ENCODE measurements at regions not wholly inside any gene's neighbourhood (a gene's known extent, or its start where the extent isn't known, plus 50 kb on each side); places are given as distances from the start of the nearest gene placed in this dataset.

GRCh38 chr4:113825272-113825671 lies 63.7 kb upstream of the CAMK2D start:
- no peak for DNase-seq
- H3K27me3 Mint-ChIP-seq (ENCODE audit: insufficient read depth, unreplicated experiment): peaks cover 15% of the 10 kb centered on the region
- no peaks in the 10 kb centered on the region for H3K4me1 Mint-ChIP-seq (ENCODE audit: low read depth, unreplicated experiment)
- POLR2A ChIA-PET: no interaction called here
- no TSS peak for BruUV-seq (replicated peaks)
- CTCF ChIA-PET: no interaction called here
- H3K9me3 Mint-ChIP-seq (ENCODE audit: unreplicated experiment): no peaks in the 10 kb centered on the region
- no peak overlapping the region for H3K4me3 ChIP-seq (ENCODE audit: low read depth, low read length)
- H3K36me3 ChIP-seq (ENCODE audit: control insufficient read depth, insufficient read depth, low read length): no peaks in the 10 kb centered on the region
- H3K9me3 ChIP-seq: no peaks in the 10 kb centered on the region
- no peak overlapping the region for H3K4me3 Mint-ChIP-seq (ENCODE audit: unreplicated experiment)
- H3K27ac Mint-ChIP-seq (ENCODE audit: unreplicated experiment): no peak overlapping the region
- no peaks in the 10 kb centered on the region for H3K27me3 ChIP-seq (replicated peaks; ENCODE audit: control insufficient read depth, insufficient read depth, low read length)
- H3K36me3 Mint-ChIP-seq (ENCODE audit: insufficient read depth, unreplicated experiment): no peaks in the 10 kb centered on the region
- H3K4me1 ChIP-seq: no peaks in the 10 kb centered on the region
- intact Hi-C loops (cut with micrococcal nuclease; ENCODE audit: unreplicated experiment): no loop called here
- TF ChIP-seq CTCF (IDR thresholded peaks at IDR 0.05; ENCODE audit: insufficient read depth in 1 of 2, low read depth in 1 of 2, low read length in 1 of 2, severe bottlenecking in 1 of 2, unreplicated experiment in 1 of 2): no peak

- H3K36me3 Mint-ChIP-seq (ENCODE audit: insufficient read depth, unreplicated experiment): no peaks in the 10 kb centered on the region
- no peaks in the 10 kb centered on the region for H3K4me1 ChIP-seq
- intact Hi-C loops (cut with micrococcal nuclease; ENCODE audit: unreplicated experiment): no loop called here
- no peaks in the 10 kb centered on the region for H3K9me3 Mint-ChIP-seq (ENCODE audit: unreplicated experiment)
- ChIA-PET CTCF (no interaction called here), POLR2A (no interaction called here)
- no peak for TF ChIP-seq CTCF (IDR thresholded peaks at IDR 0.05; ENCODE audit: insufficient read depth in 1 of 2, low read depth in 1 of 2, low read length in 1 of 2, severe bottlenecking in 1 of 2, unreplicated experiment in 1 of 2)
- DNase-seq: no peak
- H3K27me3 ChIP-seq (replicated peaks; ENCODE audit: control insufficient read depth, insufficient read depth, low read length): no peaks in the 10 kb centered on the region
- no peaks in the 10 kb centered on the region for H3K36me3 ChIP-seq (ENCODE audit: control insufficient read depth, insufficient read depth, low read length)
- H3K9me3 ChIP-seq: no peaks in the 10 kb centered on the region
- no peak overlapping the region for H3K27ac Mint-ChIP-seq (ENCODE audit: unreplicated experiment)
- H3K4me3 ChIP-seq (ENCODE audit: low read depth, low read length): no peak overlapping the region
- H3K4me3 Mint-ChIP-seq (ENCODE audit: unreplicated experiment): no peak overlapping the region
- peaks cover 13% of the 10 kb centered on the region for H3K27me3 Mint-ChIP-seq (ENCODE audit: insufficient read depth, unreplicated experiment)
- BruUV-seq (replicated peaks): no TSS peak
- H3K4me1 Mint-ChIP-seq (ENCODE audit: low read depth, unreplicated experiment): no peaks in the 10 kb centered on the region
Observed at GRCh38 chr4:113824396-113824795, 62.9 kb upstream of the CAMK2D start.

GRCh38 chr4:113823291-113823659 lies 61.7 kb upstream of the CAMK2D start:
- Histone ChIP-seq H3K27me3 (replicated peaks; ENCODE audit: control insufficient read depth, insufficient read depth, low read length) (no peaks in the 10 kb centered on the region), H3K4me3 (ENCODE audit: low read depth, low read length) (no peak overlapping the region), H3K36me3 (ENCODE audit: control insufficient read depth, insufficient read depth, low read length) (no peaks in the 10 kb centered on the region), H3K9me3 (no peaks in the 10 kb centered on the region), H3K4me1 (no peaks in the 10 kb centered on the region)
- H3K4me1 Mint-ChIP-seq (ENCODE audit: low read depth, unreplicated experiment): no peaks in the 10 kb centered on the region
- H3K4me3 Mint-ChIP-seq (ENCODE audit: unreplicated experiment): no peak overlapping the region
- no peaks in the 10 kb centered on the region for H3K36me3 Mint-ChIP-seq (ENCODE audit: insufficient read depth, unreplicated experiment)
- no peak for TF ChIP-seq CTCF (IDR thresholded peaks at IDR 0.05; ENCODE audit: insufficient read depth in 1 of 2, low read depth in 1 of 2, low read length in 1 of 2, severe bottlenecking in 1 of 2, unreplicated experiment in 1 of 2)
- no peak overlapping the region for H3K27ac Mint-ChIP-seq (ENCODE audit: unreplicated experiment)
- intact Hi-C loops (cut with micrococcal nuclease; ENCODE audit: unreplicated experiment): no loop called here
- peaks cover 9% of the 10 kb centered on the region for H3K27me3 Mint-ChIP-seq (ENCODE audit: insufficient read depth, unreplicated experiment)
- CTCF ChIA-PET: no interaction called here
- no peak for DNase-seq
- POLR2A ChIA-PET: no interaction called here
- H3K9me3 Mint-ChIP-seq (ENCODE audit: unreplicated experiment): no peaks in the 10 kb centered on the region
- no TSS peak for BruUV-seq (replicated peaks)
